A673 (cell line): ENCODE measurements at regions not wholly inside any gene's neighbourhood (a gene's known extent, or its start where the extent isn't known, plus 50 kb on each side); places are given as distances from the start of the nearest gene placed in this dataset.

ENCODE experiments used
- BruUV-seq: library from RNA; stranded (reverse); fragments of 400-500 nt; replicated peaks from 2 replicates; lab custom pipeline; 2021; lab: Mats Ljungman, UMichigan
- CTCF ChIA-PET: fragments of 300-600 bp; sonication (Branson Sonifier 250); formaldehyde crosslinking; loops from one replicate; lab custom pipeline; 2022; ENCODE audit warnings: antibody characterized with exemption; lab: Charles Lee
- POLR2A ChIA-PET: fragments of 300-600 bp; sonication (Branson Sonifier 250); formaldehyde crosslinking; loops from one replicate; lab custom pipeline; 2022; ENCODE audit warnings: antibody characterized with exemption; ENCODE audit not compliant: low non-redundant PET; lab: Charles Lee
- DNase-seq: peaks from one replicate; pipeline ENCODE4 v3.0.0-alpha.2; 2015; ENCODE audit warnings: low spot score
- H3K27ac ChIP-seq: fragments of 200-600 bp; sonication (generic); 2 replicates; pipeline ENCODE4 v1.5.1; 2016; ENCODE audit warnings: mixed run types, low read depth, mild to moderate bottlenecking, mixed read lengths, antibody characterized with exemption, low read length; ENCODE audit not compliant: poor library complexity, severe bottlenecking
- H3K27me3 ChIP-seq: fragments of 200-600 bp; sonication (generic); replicated peaks from 2 replicates; pipeline ENCODE4 v1.6.1; 2017; ENCODE audit warnings: mixed run types, low read depth, mild to moderate bottlenecking, mixed read lengths, antibody characterized with exemption, low read length; ENCODE audit not compliant: insufficient read depth, poor library complexity
- H3K36me3 ChIP-seq: fragments of 200-600 bp; sonication (generic); 2 replicates; pipeline ENCODE4 v1.6.1; 2016; ENCODE audit warnings: mixed run types, mild to moderate bottlenecking, mixed read lengths, antibody characterized with exemption, low read length; ENCODE audit not compliant: insufficient read depth, poor library complexity, severe bottlenecking
- H3K4me1 ChIP-seq: fragments of 200-600 bp; sonication (generic); 2 replicates; pipeline ENCODE4 v1.6.1; 2017; ENCODE audit warnings: mixed run types, mild to moderate bottlenecking, mixed read lengths, antibody characterized with exemption, low read length; ENCODE audit not compliant: insufficient read depth, poor library complexity, severe bottlenecking
- H3K4me3 ChIP-seq: fragments of 200-600 bp; sonication (generic); 2 replicates; pipeline ENCODE4 v1.5.1; 2016; ENCODE audit warnings: low read depth, mixed run types, mild to moderate bottlenecking, mixed read lengths, low read length; ENCODE audit not compliant: poor library complexity, severe bottlenecking
- H3K9me3 ChIP-seq: fragments of 200-600 bp; sonication (generic); 2 replicates; pipeline ENCODE4 v1.6.1; 2016; ENCODE audit warnings: mixed run types, low read depth, mild to moderate bottlenecking, mixed read lengths, antibody characterized with exemption, low read length; ENCODE audit not compliant: poor library complexity, severe bottlenecking
- EZH2 ChIP-seq: fragments of 200-600 bp; sonication (generic); IDR thresholded peaks from 2 replicates; pipeline ENCODE4 v1.6.1; 2017; ENCODE audit warnings: borderline replicate concordance, low read depth, mild to moderate bottlenecking, mixed read lengths, antibody characterized with exemption, low read length; ENCODE audit not compliant: poor library complexity, severe bottlenecking
- intact Hi-C: fragments of 100-400 bp; cut with micrococcal nuclease; formaldehyde crosslinking; loops from one replicate; pipeline ENCODE4 v1.10.0; 2022; ENCODE audit not compliant: unreplicated experiment
- TF ChIP-seq, protein P1 (sequence below): fragments of 300-800, 200-600 bp; sonication (generic); conservative IDR thresholded peaks from 2 replicates; pipeline ENCODE4 v1.5.1; 2017; ENCODE audit warnings: low read depth, mild to moderate bottlenecking, antibody characterized with exemption, low read length, moderate library complexity, mixed read lengths

DNA sequence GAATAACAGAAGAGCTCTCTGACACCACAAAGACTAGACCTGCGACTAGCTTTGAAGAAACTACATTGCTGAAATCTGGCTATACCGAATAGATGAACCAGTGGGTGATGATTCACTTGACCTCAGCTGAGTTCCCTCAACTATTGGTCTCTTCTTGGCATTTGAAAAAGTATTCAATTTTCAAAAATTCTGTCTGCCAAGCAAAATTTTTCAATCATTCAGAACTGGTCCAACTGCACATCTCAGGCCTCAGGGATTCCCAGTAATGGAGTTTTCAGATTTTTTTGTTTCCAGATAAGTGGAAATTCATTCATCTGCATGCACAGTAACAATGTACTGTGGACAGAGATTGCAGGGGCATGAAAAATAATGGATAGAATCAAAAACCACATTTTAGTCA is 121.4 kb upstream of the NAA20 start:
- no TSS peak for BruUV-seq
- Histone ChIP-seq H3K4me3 (no peak overlapping the region), H3K4me1 (no peaks in the 10 kb centered on the region), H3K36me3 (no peaks in the 10 kb centered on the region), H3K9me3 (no peaks in the 10 kb centered on the region), H3K27me3 (no peaks in the 10 kb centered on the region), H3K27ac (no peak overlapping the region)
- POLR2A ChIA-PET: no interaction called here
- CTCF ChIA-PET: no interaction called here
- DNase-seq: no peak
- intact Hi-C loops: no loop called here
- TF ChIP-seq, protein P1, sequence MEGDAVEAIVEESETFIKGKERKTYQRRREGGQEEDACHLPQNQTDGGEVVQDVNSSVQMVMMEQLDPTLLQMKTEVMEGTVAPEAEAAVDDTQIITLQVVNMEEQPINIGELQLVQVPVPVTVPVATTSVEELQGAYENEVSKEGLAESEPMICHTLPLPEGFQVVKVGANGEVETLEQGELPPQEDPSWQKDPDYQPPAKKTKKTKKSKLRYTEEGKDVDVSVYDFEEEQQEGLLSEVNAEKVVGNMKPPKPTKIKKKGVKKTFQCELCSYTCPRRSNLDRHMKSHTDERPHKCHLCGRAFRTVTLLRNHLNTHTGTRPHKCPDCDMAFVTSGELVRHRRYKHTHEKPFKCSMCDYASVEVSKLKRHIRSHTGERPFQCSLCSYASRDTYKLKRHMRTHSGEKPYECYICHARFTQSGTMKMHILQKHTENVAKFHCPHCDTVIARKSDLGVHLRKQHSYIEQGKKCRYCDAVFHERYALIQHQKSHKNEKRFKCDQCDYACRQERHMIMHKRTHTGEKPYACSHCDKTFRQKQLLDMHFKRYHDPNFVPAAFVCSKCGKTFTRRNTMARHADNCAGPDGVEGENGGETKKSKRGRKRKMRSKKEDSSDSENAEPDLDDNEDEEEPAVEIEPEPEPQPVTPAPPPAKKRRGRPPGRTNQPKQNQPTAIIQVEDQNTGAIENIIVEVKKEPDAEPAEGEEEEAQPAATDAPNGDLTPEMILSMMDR: no peak
- no peak for TF ChIP-seq EZH2

DNA sequence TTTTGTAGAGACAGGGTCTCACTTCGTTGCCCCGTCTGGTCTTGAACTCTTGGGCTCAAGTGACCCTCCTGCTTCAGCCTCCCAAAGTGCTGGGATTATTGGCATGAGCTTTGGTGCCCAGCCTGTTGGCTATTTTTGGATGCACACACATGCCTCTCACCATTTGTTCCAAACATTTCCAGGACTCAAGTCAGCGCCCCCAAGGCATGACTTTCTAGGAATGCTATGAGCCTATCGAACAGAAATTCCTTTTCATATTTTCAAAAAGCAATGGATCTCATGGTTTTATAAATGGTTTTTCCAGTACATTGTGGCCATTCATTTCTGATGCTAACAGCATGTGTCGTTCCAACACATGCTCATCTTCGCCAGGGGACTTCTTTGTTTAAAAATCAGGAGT is 119.3 kb upstream of the NAA20 start:
- no TSS peak for BruUV-seq
- H3K4me1 ChIP-seq: no peaks in the 10 kb centered on the region
- no peak for TF ChIP-seq EZH2
- TF ChIP-seq, protein P1: no peak
- ChIA-PET CTCF (no interaction called here), POLR2A (no interaction called here)
- no peaks in the 10 kb centered on the region for H3K36me3 ChIP-seq
- DNase-seq: no peak
- no peaks in the 10 kb centered on the region for H3K27me3 ChIP-seq
- no peak overlapping the region for H3K27ac ChIP-seq
- no peak overlapping the region for H3K4me3 ChIP-seq
- H3K9me3 ChIP-seq: no peaks in the 10 kb centered on the region
- intact Hi-C loops: no loop called here

DNA sequence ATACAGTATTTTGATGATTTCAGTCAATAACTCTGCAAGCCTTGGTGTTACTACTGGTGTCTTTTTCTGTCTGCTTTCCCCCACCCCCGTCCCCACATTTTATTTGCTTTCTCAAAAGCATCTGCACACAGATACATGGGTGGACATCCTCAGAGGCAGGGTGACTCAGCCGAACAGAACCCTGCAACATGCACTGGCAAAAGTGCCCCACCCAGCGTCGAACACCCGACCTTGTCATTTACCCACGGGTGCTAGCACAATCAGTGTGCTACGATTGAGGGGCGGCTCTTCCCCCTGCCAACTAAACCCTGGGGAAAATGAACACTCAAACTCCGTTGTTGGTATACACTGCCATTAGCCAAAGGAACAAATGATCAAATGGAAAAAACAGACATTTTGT is 115.9 kb upstream of the NAA20 start:
- CTCF ChIA-PET: no interaction called here
- no peak overlapping the region for H3K27ac ChIP-seq
- no peak overlapping the region for H3K4me3 ChIP-seq
- no peaks in the 10 kb centered on the region for H3K27me3 ChIP-seq
- no peaks in the 10 kb centered on the region for H3K36me3 ChIP-seq
- intact Hi-C loops: loop anchor here (5.0 kb wide), 1 partner anchor 91 kb away; no protein-coding TSS in a partner anchor
- DNase-seq: no peak
- H3K4me1 ChIP-seq: no peaks in the 10 kb centered on the region
- BruUV-seq: no TSS peak
- H3K9me3 ChIP-seq: no peaks in the 10 kb centered on the region
- TF ChIP-seq EZH2: no peak
- TF ChIP-seq, protein P1: no peak
- POLR2A ChIA-PET: no interaction called here
